ENCODE measurements at regions not wholly inside any gene's neighbourhood (a gene's known extent, or its start where the extent isn't known, plus 50 kb on each side); places are given as distances from the start of the nearest gene placed in this dataset.
A peak's percentile ranks its signal among the peaks of the same experiment; 100 is the strongest.
"Not testable (repeated sequence)": the region's sequence is repeated elsewhere in the genome, so short reads cannot be mapped to it uniquely, and the experiment has no call there.

GRCh38 chr9:71587576-71588362, 180.5 kb downstream of the CEMIP2 start:
- no peak for DNase-seq (ENCODE audit: low spot score)

- no peak for DNase-seq (ENCODE audit: low spot score)
Observed at GRCh38 chr9:71583792-71584191, 184.5 kb downstream of the CEMIP2 start.

GRCh38 chr9:71582347-71582746, 186.0 kb downstream of the CEMIP2 start:
- DNase-seq (ENCODE audit: low spot score) = no peak

- no peak for DNase-seq (ENCODE audit: low spot score)
Observed at GRCh38 chr9:71581101-71581500, 187.2 kb downstream of the CEMIP2 start.

- DNase-seq (ENCODE audit: low spot score) = no peak
Observed at GRCh38 chr9:71571186-71571585, 197.1 kb downstream of the CEMIP2 start.

- DNase-seq (ENCODE audit: low spot score) = no peak
Observed at GRCh38 chr9:71567890-71568289, 200.4 kb downstream of the CEMIP2 start.

GRCh38 chr9:71562140-71562539, 206.2 kb downstream of the CEMIP2 start:
- no peak for DNase-seq (ENCODE audit: low spot score)

GRCh38 chr9:71557310-71557709, 211.0 kb downstream of the CEMIP2 start:
- DNase-seq (ENCODE audit: low spot score) = no peak

GRCh38 chr9:71552480-71552879, 215.8 kb downstream of the CEMIP2 start:
- DNase-seq (ENCODE audit: low spot score) = peak; percentile 36

- DNase-seq (ENCODE audit: low spot score) = no peak
Observed at GRCh38 chr9:71549023-71549422, 219.3 kb downstream of the CEMIP2 start.

GRCh38 chr9:71544464-71544863, 223.8 kb downstream of the CEMIP2 start:
- no peak for DNase-seq (ENCODE audit: low spot score)

- no peak for DNase-seq (ENCODE audit: low spot score)
Observed at GRCh38 chr9:71541436-71541835, 226.9 kb downstream of the CEMIP2 start.

GRCh38 chr9:71524996-71525580, 243.2 kb downstream of the CEMIP2 start:
- DNase-seq (ENCODE audit: low spot score) = no peak

GRCh38 chr9:71524516-71524915, 243.8 kb downstream of the CEMIP2 start:
- DNase-seq (ENCODE audit: low spot score) = no peak

GRCh38 chr9:71521132-71521531, 247.2 kb downstream of the CEMIP2 start:
- DNase-seq (ENCODE audit: low spot score) = no peak

GRCh38 chr9:71519098-71519696, 249.1 kb downstream of the CEMIP2 start:
- DNase-seq (ENCODE audit: low spot score) = no peak

- DNase-seq (ENCODE audit: low spot score) = no peak
Observed at GRCh38 chr9:71518045-71518827, 250.1 kb downstream of the CEMIP2 start.

- DNase-seq (ENCODE audit: low spot score) = peak; percentile 10
Observed at GRCh38 chr9:71515626-71516025, 252.7 kb downstream of the CEMIP2 start.

- DNase-seq (ENCODE audit: low spot score) = peak; percentile 15
Observed at GRCh38 chr9:71515107-71515506, 253.2 kb downstream of the CEMIP2 start.

GRCh38 chr9:71514344-71514975, 253.9 kb downstream of the CEMIP2 start:
- peak; percentile 2 for DNase-seq (ENCODE audit: low spot score)

GRCh38 chr9:71509054-71509453, 259.3 kb downstream of the CEMIP2 start:
- no peak for DNase-seq (ENCODE audit: low spot score)

GRCh38 chr9:71508141-71508540, 260.2 kb downstream of the CEMIP2 start:
- not testable (repeated sequence) for DNase-seq (ENCODE audit: low spot score)

Data from cerebellar cortex (tissue), 1 donor.